GM23248 (cell line): ENCODE measurements at regions not wholly inside any gene's neighbourhood (a gene's known extent, or its start where the extent isn't known, plus 50 kb on each side); places are given as distances from the start of the nearest gene placed in this dataset.

ENCODE experiments used
- EZH2 ChIP-seq: fragments of 200-600 bp; sonication (generic); IDR thresholded peaks from 2 replicates; pipeline ENCODE4 v1.6.1; 2018; ENCODE audit warnings: antibody characterized with exemption, mild to moderate bottlenecking; ENCODE audit not compliant: insufficient read depth, poor library complexity, severe bottlenecking
- EZH2phosphoT487 ChIP-seq: fragments of 200-600 bp; sonication (generic); IDR thresholded peaks from 2 replicates; pipeline ENCODE4 v1.6.1; 2018; ENCODE audit warnings: antibody characterized with exemption, moderate library complexity, mild to moderate bottlenecking, low read depth; ENCODE audit not compliant: insufficient read depth

DNA sequence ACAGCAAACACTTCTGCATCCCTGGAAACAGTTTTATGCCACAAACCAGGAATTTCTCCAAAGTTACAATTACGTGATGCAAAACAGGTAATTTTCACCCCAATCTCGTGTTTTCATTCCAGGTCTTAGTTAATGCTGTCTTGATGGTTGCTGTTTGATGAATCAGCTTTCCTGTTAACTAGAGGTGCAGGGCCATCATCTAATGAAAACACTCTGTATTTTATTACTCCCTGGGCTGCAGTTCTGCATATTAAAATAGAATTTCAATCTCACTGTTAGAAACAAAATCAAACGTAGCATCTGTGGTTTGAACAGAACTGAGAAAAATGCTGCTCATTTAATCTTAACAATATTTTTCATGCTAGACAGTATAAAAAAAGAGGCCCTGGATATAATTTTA, 129.4 kb downstream of the TUSC1 start:
- TF ChIP-seq EZH2 (no peak), EZH2phosphoT487 (no peak)
